Mucosa of stomach (tissue), 1 donor: ENCODE measurements at regions not wholly inside any gene's neighbourhood (a gene's known extent, or its start where the extent isn't known, plus 50 kb on each side); places are given as distances from the start of the nearest gene placed in this dataset.

ENCODE experiments used
- H3K27me3 ChIP-seq: one replicate; pipeline ENCODE4 v1.7.0; 2013; ENCODE audit warnings: mild to moderate bottlenecking, low read length; ENCODE audit not compliant: control insufficient read depth, insufficient read depth
- H3K36me3 ChIP-seq: one replicate; pipeline ENCODE4 v1.7.0; 2013; ENCODE audit warnings: low read length; ENCODE audit not compliant: control insufficient read depth, insufficient read depth
- H3K4me1 ChIP-seq: one replicate; pipeline ENCODE4 v1.7.0; 2013; ENCODE audit warnings: mild to moderate bottlenecking, low read length; ENCODE audit not compliant: control insufficient read depth, insufficient read depth
- H3K4me3 ChIP-seq: one replicate; pipeline ENCODE4 v1.7.0; 2013; ENCODE audit warnings: low read length
- H3K9ac ChIP-seq: one replicate; pipeline ENCODE4 v1.7.0; 2013; ENCODE audit warnings: mild to moderate bottlenecking, low read length, moderate library complexity
- H3K9me3 ChIP-seq: one replicate; pipeline ENCODE4 v1.7.0; 2013; ENCODE audit warnings: mild to moderate bottlenecking, low read length, moderate library complexity; ENCODE audit not compliant: control insufficient read depth
- donor health status: Pancreatic carcinoma.

- no peaks in the 10 kb centered on the region for H3K9me3 ChIP-seq
- no peaks in the 10 kb centered on the region for H3K36me3 ChIP-seq
- no peaks in the 10 kb centered on the region for H3K4me1 ChIP-seq
- H3K27me3 ChIP-seq = no peaks in the 10 kb centered on the region
- no peak overlapping the region for H3K4me3 ChIP-seq
- no peak overlapping the region for H3K9ac ChIP-seq
These were observed 113.8 kb downstream of the RRAGC start for GRCh38 chr1:38745476-38746401.

GRCh38 chr1:38744452-38745350 lies 114.9 kb downstream of the RRAGC start:
- H3K9ac ChIP-seq = no peak overlapping the region
- H3K4me3 ChIP-seq = no peak overlapping the region
- H3K27me3 ChIP-seq = no peaks in the 10 kb centered on the region
- H3K36me3 ChIP-seq = no peaks in the 10 kb centered on the region
- no peaks in the 10 kb centered on the region for H3K4me1 ChIP-seq
- H3K9me3 ChIP-seq = no peaks in the 10 kb centered on the region

- no peak overlapping the region for H3K9ac ChIP-seq
- no peaks in the 10 kb centered on the region for H3K27me3 ChIP-seq
- no peaks in the 10 kb centered on the region for H3K9me3 ChIP-seq
- H3K36me3 ChIP-seq = no peaks in the 10 kb centered on the region
- H3K4me1 ChIP-seq = no peaks in the 10 kb centered on the region
- H3K4me3 ChIP-seq = no peak overlapping the region
These were observed 116.4 kb downstream of the RRAGC start for GRCh38 chr1:38743184-38743583.

GRCh38 chr1:38741341-38741740 lies 118.2 kb downstream of the RRAGC start:
- no peaks in the 10 kb centered on the region for H3K9me3 ChIP-seq
- no peak overlapping the region for H3K4me3 ChIP-seq
- no peaks in the 10 kb centered on the region for H3K36me3 ChIP-seq
- H3K4me1 ChIP-seq = no peaks in the 10 kb centered on the region
- no peaks in the 10 kb centered on the region for H3K27me3 ChIP-seq
- no peak overlapping the region for H3K9ac ChIP-seq

GRCh38 chr1:38740487-38740886 lies 119.1 kb downstream of the RRAGC start:
- H3K4me3 ChIP-seq = no peak overlapping the region

GRCh38 chr1:38738207-38738606 lies 121.4 kb downstream of the RRAGC start:
- no peak overlapping the region for H3K4me3 ChIP-seq
- H3K9me3 ChIP-seq = no peaks in the 10 kb centered on the region
- no peaks in the 10 kb centered on the region for H3K27me3 ChIP-seq
- H3K9ac ChIP-seq = no peak overlapping the region
- H3K4me1 ChIP-seq = no peaks in the 10 kb centered on the region
- H3K36me3 ChIP-seq = no peaks in the 10 kb centered on the region

More at GRCh38 chr1:38740487-38740886, 119.1 kb downstream of the RRAGC start:
- H3K9me3 ChIP-seq = no peaks in the 10 kb centered on the region
- no peak overlapping the region for H3K9ac ChIP-seq
- H3K4me1 ChIP-seq = no peaks in the 10 kb centered on the region
- no peaks in the 10 kb centered on the region for H3K27me3 ChIP-seq
- H3K36me3 ChIP-seq = no peaks in the 10 kb centered on the region

GRCh38 chr1:38736399-38736798 lies 123.2 kb downstream of the RRAGC start:
- Histone ChIP-seq H3K9me3 (no peaks in the 10 kb centered on the region), H3K4me3 (no peak overlapping the region), H3K36me3 (no peaks in the 10 kb centered on the region), H3K9ac (no peak overlapping the region), H3K27me3 (no peaks in the 10 kb centered on the region), H3K4me1 (no peaks in the 10 kb centered on the region)

- H3K4me3 ChIP-seq = no peak overlapping the region
- H3K9ac ChIP-seq = no peak overlapping the region
- H3K36me3 ChIP-seq = no peaks in the 10 kb centered on the region
- no peaks in the 10 kb centered on the region for H3K9me3 ChIP-seq
- no peaks in the 10 kb centered on the region for H3K4me1 ChIP-seq
- H3K27me3 ChIP-seq = no peaks in the 10 kb centered on the region
These were observed 123.9 kb downstream of the RRAGC start for GRCh38 chr1:38735651-38736161.

- no peak overlapping the region for H3K4me3 ChIP-seq
- peaks cover 2% of the 10 kb centered on the region for H3K4me1 ChIP-seq
- H3K9me3 ChIP-seq = no peaks in the 10 kb centered on the region
- H3K9ac ChIP-seq = no peak overlapping the region
- H3K27me3 ChIP-seq = no peaks in the 10 kb centered on the region
- H3K36me3 ChIP-seq = no peaks in the 10 kb centered on the region
These were observed 125.8 kb downstream of the RRAGC start for GRCh38 chr1:38733761-38734160.

- Histone ChIP-seq H3K4me1 (peaks cover 17% of the 10 kb centered on the region), H3K9ac (no peak overlapping the region), H3K9me3 (no peaks in the 10 kb centered on the region), H3K4me3 (no peak overlapping the region), H3K27me3 (no peaks in the 10 kb centered on the region), H3K36me3 (no peaks in the 10 kb centered on the region)
These were observed 128.8 kb downstream of the RRAGC start for GRCh38 chr1:38730511-38731397.

GRCh38 chr1:38728585-38728908 lies 131.0 kb downstream of the RRAGC start:
- no peaks in the 10 kb centered on the region for H3K27me3 ChIP-seq
- H3K4me3 ChIP-seq = no peak overlapping the region

More at GRCh38 chr1:38728585-38728908, 131.0 kb downstream of the RRAGC start:
- Histone ChIP-seq H3K9ac (peak overlapping the region; percentile 27), H3K4me1 (peaks cover 32% of the 10 kb centered on the region), H3K36me3 (no peaks in the 10 kb centered on the region), H3K9me3 (no peaks in the 10 kb centered on the region)
